K562 (cell line): ENCODE measurements at regions not wholly inside any gene's neighbourhood (a gene's known extent, or its start where the extent isn't known, plus 50 kb on each side); places are given as distances from the start of the nearest gene placed in this dataset.

Experiments
- CHCHD3 ChIP-seq: fragments of 250-450 bp; sonication (Bioruptor Pico); IDR thresholded peaks from 2 replicates; pipeline ENCODE4 v2.1.2; 2022; ENCODE audit warnings: mild to moderate bottlenecking
- LARP7 ChIP-seq: fragments of 450-650 bp; IDR thresholded peaks from 2 replicates; pipeline ENCODE4 v1.6.1; 2016
- MGA ChIP-seq: fragments of 450-650 bp; IDR thresholded peaks from 2 replicates; pipeline ENCODE4 v1.6.1; 2016; ENCODE audit warnings: mild to moderate bottlenecking, moderate library complexity
- SMARCC2 ChIP-seq: fragments of 450-650 bp; IDR thresholded peaks from 2 replicates; pipeline ENCODE4 v1.6.1; 2017; ENCODE audit warnings: antibody characterized with exemption, moderate library complexity, mild to moderate bottlenecking, low read depth
- ZNF75A ChIP-seq: fragments of 450-650 bp; formaldehyde crosslinking; IDR thresholded peaks from 2 replicates; pipeline ENCODE4 v1.4.0; 2020; ENCODE audit warnings: mild to moderate bottlenecking
- ZNF830 ChIP-seq: fragments of 250-450 bp; sonication (Bioruptor Pico); IDR thresholded peaks from 2 replicates; pipeline ENCODE4 v1.5.0; 2021; ENCODE audit warnings: mild to moderate bottlenecking

GRCh38 chr1:214900590-214900989 lies 181.9 kb upstream of the KCNK2 start (continued):
- TF ChIP-seq MGA = no peak
- no peak for TF ChIP-seq ZNF830 (CRISPR knock-in tag)
- TF ChIP-seq ZNF75A (CRISPR knock-in tag) = no peak
- no peak for TF ChIP-seq LARP7
- TF ChIP-seq CHCHD3 (CRISPR knock-in tag) = no peak
- no peak for TF ChIP-seq SMARCC2
